Fibroblast of skin of right biceps (primary cell): ENCODE measurements at regions not wholly inside any gene's neighbourhood (a gene's known extent, or its start where the extent isn't known, plus 50 kb on each side); places are given as distances from the start of the nearest gene placed in this dataset.

Experiments used
- DNase-seq: peaks from one replicate; pipeline ENCODE4 v3.0.0-alpha.2; 2013

GRCh38 chr13:80235166-80235966 is 105.6 kb downstream of the SPRY2 start:
- no peak for DNase-seq

GRCh38 chr13:80227645-80228044 is 113.3 kb downstream of the SPRY2 start:
- no peak for DNase-seq

- no peak for DNase-seq
Measured at GRCh38 chr13:80226645-80227044, 114.3 kb downstream of the SPRY2 start.

- no peak for DNase-seq
Measured at GRCh38 chr13:80224468-80224867, 116.5 kb downstream of the SPRY2 start.

- DNase-seq = no peak
Measured at GRCh38 chr13:80217614-80218456, 123.1 kb downstream of the SPRY2 start.

GRCh38 chr13:80215368-80215767 is 125.6 kb downstream of the SPRY2 start:
- peak; percentile 36 for DNase-seq

GRCh38 chr13:80214521-80214991 is 126.4 kb downstream of the SPRY2 start:
- no peak for DNase-seq

- no peak for DNase-seq
Measured at GRCh38 chr13:80214050-80214449, 126.9 kb downstream of the SPRY2 start.

- no peak for DNase-seq
Measured at GRCh38 chr13:80213201-80213600, 127.7 kb downstream of the SPRY2 start.

GRCh38 chr13:80211566-80211965 is 129.4 kb downstream of the SPRY2 start:
- no peak for DNase-seq

- no peak for DNase-seq
Measured at GRCh38 chr13:80204642-80205041, 136.3 kb downstream of the SPRY2 start.

GRCh38 chr13:80203496-80203895 is 137.4 kb downstream of the SPRY2 start:
- DNase-seq = no peak

- no peak for DNase-seq
Measured at GRCh38 chr13:80201694-80202468, 139.0 kb downstream of the SPRY2 start.

- DNase-seq = no peak
Measured at GRCh38 chr13:80199585-80200292, 141.2 kb downstream of the SPRY2 start.

- DNase-seq = no peak
Measured at GRCh38 chr13:80199067-80199466, 141.9 kb downstream of the SPRY2 start.

- peak; percentile 50 for DNase-seq
Measured at GRCh38 chr13:80196756-80197155, 144.2 kb downstream of the SPRY2 start.

- no peak for DNase-seq
Measured at GRCh38 chr13:80195649-80196048, 145.3 kb downstream of the SPRY2 start.

- no peak for DNase-seq
Measured at GRCh38 chr13:80189889-80190597, 150.9 kb downstream of the SPRY2 start.

GRCh38 chr13:80180740-80181355 is 160.1 kb downstream of the SPRY2 start:
- DNase-seq = no peak

GRCh38 chr13:80177327-80177726 is 163.6 kb downstream of the SPRY2 start:
- no peak for DNase-seq

GRCh38 chr13:80173224-80173623 is 167.7 kb downstream of the SPRY2 start:
- no peak for DNase-seq
